ENCODE measurements at regions not wholly inside any gene's neighbourhood (a gene's known extent, or its start where the extent isn't known, plus 50 kb on each side); places are given as distances from the start of the nearest gene placed in this dataset.

GRCh38 chr11:104433751-104434150 lies 269.8 kb upstream of the PDGFD start:
- H3K27me3 ChIP-seq (replicated peaks; ENCODE audit: insufficient read depth): no peaks in the 10 kb centered on the region
- no peaks in the 10 kb centered on the region for H3K4me1 ChIP-seq (ENCODE audit: control insufficient read depth in 1 of 2, low read depth in 2 of 2)
- no peaks in the 10 kb centered on the region for H3K9me3 ChIP-seq
- no peak overlapping the region for H3K27ac ChIP-seq
- no peaks in the 10 kb centered on the region for H3K36me3 ChIP-seq
- TF ChIP-seq, protein P1, sequence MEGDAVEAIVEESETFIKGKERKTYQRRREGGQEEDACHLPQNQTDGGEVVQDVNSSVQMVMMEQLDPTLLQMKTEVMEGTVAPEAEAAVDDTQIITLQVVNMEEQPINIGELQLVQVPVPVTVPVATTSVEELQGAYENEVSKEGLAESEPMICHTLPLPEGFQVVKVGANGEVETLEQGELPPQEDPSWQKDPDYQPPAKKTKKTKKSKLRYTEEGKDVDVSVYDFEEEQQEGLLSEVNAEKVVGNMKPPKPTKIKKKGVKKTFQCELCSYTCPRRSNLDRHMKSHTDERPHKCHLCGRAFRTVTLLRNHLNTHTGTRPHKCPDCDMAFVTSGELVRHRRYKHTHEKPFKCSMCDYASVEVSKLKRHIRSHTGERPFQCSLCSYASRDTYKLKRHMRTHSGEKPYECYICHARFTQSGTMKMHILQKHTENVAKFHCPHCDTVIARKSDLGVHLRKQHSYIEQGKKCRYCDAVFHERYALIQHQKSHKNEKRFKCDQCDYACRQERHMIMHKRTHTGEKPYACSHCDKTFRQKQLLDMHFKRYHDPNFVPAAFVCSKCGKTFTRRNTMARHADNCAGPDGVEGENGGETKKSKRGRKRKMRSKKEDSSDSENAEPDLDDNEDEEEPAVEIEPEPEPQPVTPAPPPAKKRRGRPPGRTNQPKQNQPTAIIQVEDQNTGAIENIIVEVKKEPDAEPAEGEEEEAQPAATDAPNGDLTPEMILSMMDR (IDR thresholded peaks at IDR 0.05): no peak
- ATAC-seq (ENCODE audit: insufficient number of reproducible peaks, low FRiP score, low read depth): no peak
- no peak for DNase-seq (ENCODE audit: low spot score)
- no peak overlapping the region for H3K4me3 ChIP-seq

DNA sequence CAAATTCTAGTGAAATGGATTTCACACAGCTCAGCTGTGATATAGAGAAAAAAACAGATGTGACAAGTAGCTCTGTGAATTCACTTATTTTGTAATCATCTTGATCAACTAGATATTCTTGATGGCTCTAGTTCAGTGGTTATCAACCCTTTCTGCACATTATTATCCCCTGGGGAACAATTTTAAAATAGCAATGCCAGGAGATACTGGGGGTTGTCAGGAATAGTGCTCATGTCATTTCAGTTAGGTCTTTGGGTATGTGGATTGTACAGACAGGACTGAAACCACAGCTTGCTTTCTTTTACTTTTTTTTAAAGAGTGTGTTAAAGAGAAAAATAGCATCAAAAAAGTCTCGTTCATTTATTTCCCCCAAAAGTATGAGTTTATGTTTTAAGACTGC lies 269.0 kb upstream of the PDGFD start:
- DNase-seq (ENCODE audit: low spot score): no peak
- H3K4me1 ChIP-seq (ENCODE audit: control insufficient read depth in 1 of 2, low read depth in 2 of 2): no peaks in the 10 kb centered on the region
- H3K27me3 ChIP-seq (replicated peaks; ENCODE audit: insufficient read depth): no peaks in the 10 kb centered on the region
- no peaks in the 10 kb centered on the region for H3K9me3 ChIP-seq
- no peak overlapping the region for H3K27ac ChIP-seq
- TF ChIP-seq, protein P1 (IDR thresholded peaks at IDR 0.05): no peak
- no peak overlapping the region for H3K4me3 ChIP-seq
- no peaks in the 10 kb centered on the region for H3K36me3 ChIP-seq
- ATAC-seq (ENCODE audit: insufficient number of reproducible peaks, low FRiP score, low read depth): no peak

GRCh38 chr11:104432526-104432925 lies 268.6 kb upstream of the PDGFD start:
- ATAC-seq (ENCODE audit: insufficient number of reproducible peaks, low FRiP score, low read depth) (no peak), DNase-seq (ENCODE audit: low spot score) (no peak)
- Histone ChIP-seq H3K27ac (no peak overlapping the region), H3K4me3 (no peak overlapping the region), H3K4me1 (ENCODE audit: control insufficient read depth in 1 of 2, low read depth in 2 of 2) (no peaks in the 10 kb centered on the region), H3K9me3 (no peaks in the 10 kb centered on the region), H3K36me3 (no peaks in the 10 kb centered on the region), H3K27me3 (replicated peaks; ENCODE audit: insufficient read depth) (no peaks in the 10 kb centered on the region)
- TF ChIP-seq, protein P1 (IDR thresholded peaks at IDR 0.05): no peak

DNA sequence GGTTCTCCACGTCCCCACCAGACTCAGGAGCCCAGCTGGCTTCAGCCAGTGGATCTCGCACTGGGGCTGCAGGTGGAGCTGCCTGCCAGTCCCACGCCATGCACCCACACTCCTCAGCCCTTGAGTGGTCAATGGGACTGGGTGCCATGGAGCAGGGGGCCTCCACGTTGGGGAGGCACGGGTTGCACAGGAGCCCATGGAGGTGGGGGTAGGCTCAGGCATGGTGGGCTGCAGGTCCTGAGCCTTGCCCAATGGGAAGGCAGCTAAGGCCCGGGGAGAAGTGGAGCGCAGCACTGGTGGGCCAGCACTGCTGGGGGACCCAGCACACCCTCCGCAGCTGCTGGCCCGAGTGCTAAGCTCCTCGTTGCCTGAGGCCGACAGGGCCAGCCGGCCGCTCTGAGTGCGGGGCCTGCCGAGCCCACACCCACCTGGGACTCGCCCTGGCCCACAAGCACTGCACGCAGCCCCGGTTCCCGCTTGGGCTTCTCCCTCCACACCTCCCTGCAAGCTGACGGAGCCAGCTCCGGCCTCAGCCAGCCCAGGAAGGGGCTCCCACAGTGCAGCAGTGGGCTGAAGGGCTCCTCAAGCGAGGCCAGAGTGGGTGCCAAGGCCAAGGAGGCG lies 258.5 kb upstream of the PDGFD start:
- H3K4me3 ChIP-seq: no peak overlapping the region
- no peaks in the 10 kb centered on the region for H3K36me3 ChIP-seq
- ATAC-seq (ENCODE audit: insufficient number of reproducible peaks, low FRiP score, low read depth) (no peak), DNase-seq (ENCODE audit: low spot score) (no peak)
- H3K4me1 ChIP-seq (ENCODE audit: control insufficient read depth in 1 of 2, low read depth in 2 of 2): no peaks in the 10 kb centered on the region
- no peak overlapping the region for H3K27ac ChIP-seq
- no peaks in the 10 kb centered on the region for H3K27me3 ChIP-seq (replicated peaks; ENCODE audit: insufficient read depth)
- no peaks in the 10 kb centered on the region for H3K9me3 ChIP-seq
- TF ChIP-seq, protein P1 (IDR thresholded peaks at IDR 0.05): no peak

DNA sequence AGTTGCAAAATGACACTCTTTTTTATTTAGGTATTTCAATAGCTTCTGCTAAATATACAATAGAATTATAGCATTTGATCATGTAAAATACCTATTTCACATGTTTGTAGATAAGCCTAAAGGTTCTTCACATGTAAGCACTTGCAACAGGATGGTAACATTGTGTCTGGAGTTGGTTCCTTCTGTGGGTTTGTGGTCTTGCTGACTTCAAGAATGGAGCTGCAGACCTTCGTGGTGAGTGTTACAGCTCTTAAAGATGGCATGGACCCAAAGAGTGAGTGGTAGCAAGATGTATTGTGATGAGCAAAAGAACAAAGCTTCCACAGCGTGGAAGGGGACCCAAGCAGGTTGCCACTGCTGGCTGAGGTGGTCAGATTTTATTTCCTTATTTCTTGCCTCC lies 246.4 kb upstream of the PDGFD start:
- TF ChIP-seq, protein P1 (IDR thresholded peaks at IDR 0.05): no peak
- Histone ChIP-seq H3K36me3 (no peaks in the 10 kb centered on the region), H3K27ac (no peak overlapping the region), H3K4me3 (no peak overlapping the region), H3K27me3 (replicated peaks; ENCODE audit: insufficient read depth) (no peaks in the 10 kb centered on the region), H3K9me3 (no peaks in the 10 kb centered on the region), H3K4me1 (ENCODE audit: control insufficient read depth in 1 of 2, low read depth in 2 of 2) (no peaks in the 10 kb centered on the region)
- DNase-seq (ENCODE audit: low spot score) (no peak), ATAC-seq (ENCODE audit: insufficient number of reproducible peaks, low FRiP score, low read depth) (no peak)
